8988T (cell line): ENCODE measurements at regions not wholly inside any gene's neighbourhood (a gene's known extent, or its start where the extent isn't known, plus 50 kb on each side); places are given as distances from the start of the nearest gene placed in this dataset.

Experiments
- DNase-seq: peaks from one replicate; pipeline ENCODE4 v3.0.0; 2011

DNA sequence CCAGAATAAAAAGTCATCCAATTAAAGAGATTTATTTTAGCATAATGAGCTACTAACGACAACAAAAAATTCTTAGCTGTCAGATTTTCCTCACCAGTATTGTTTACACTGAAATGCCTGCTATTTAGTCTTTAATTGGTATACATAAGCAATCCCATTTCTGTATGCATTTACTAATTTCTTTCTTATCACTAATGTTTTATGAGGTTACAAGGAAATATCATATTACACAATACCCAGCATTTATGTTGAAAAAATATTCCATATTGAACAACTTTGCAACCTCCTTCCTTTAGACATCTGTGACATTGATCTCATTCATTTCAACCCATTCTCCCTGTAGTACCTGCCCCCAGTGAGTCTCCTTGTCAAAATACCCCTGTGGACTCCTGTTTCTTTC lies 135.4 kb downstream of the SLITRK6 start:
- DNase-seq: no peak

DNA sequence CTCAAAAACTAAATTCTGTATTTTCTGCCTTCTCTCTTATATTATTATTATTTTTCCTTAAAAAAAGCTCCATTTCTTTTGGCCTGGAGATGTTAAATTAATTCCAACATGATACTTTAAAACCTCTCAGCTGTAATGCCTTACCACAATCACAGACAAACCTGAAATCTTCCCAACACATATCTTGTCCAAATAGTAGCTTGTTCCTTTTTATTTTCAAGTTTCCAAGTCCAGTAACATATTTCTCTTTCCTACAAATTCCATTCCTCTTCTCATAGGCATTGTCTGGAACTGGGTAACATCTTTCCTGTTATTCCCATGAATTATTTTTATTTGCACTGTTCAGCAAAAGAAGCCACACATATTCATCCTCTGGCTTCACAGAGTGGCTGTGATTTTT lies 137.0 kb downstream of the SLITRK6 start:
- DNase-seq: no peak

DNA sequence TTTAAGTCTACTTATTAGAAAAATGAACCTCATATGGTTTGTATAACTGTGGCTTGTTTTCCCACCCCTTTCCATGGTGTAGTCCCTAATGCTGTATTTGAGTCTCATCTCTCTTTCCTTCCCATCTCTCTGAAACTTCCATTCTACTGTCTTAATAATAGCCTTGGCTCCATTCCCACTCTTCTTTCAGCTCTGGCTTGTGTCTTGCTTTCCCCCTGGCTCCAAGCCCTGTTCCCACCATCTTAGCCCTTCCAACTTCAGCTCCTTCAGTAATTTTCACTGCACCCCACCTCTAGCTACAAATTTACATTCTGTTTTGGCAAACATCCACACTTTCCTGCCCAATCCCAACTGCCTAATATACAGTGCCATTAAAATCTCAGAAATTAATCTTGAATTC lies 137.5 kb downstream of the SLITRK6 start:
- DNase-seq: no peak

DNA sequence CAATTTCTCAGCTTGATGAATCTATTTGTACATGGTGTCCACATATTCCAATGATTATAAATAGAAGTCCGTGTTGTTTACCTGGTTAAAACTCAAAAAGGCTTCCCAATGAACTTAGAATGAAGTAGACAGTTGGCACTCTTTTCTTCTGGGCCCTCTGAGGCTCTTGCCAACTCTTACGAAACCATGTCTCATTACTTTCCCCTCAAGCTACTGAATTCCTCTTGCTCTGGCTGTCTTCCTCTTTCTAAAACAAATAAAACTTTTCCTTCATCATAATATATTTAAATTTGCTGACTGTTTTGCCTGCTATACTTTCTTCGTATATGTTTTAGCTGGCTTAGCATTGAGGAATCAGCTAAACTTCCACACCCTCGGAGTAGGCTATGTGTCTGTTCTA lies 139.7 kb downstream of the SLITRK6 start:
- no peak for DNase-seq

DNA sequence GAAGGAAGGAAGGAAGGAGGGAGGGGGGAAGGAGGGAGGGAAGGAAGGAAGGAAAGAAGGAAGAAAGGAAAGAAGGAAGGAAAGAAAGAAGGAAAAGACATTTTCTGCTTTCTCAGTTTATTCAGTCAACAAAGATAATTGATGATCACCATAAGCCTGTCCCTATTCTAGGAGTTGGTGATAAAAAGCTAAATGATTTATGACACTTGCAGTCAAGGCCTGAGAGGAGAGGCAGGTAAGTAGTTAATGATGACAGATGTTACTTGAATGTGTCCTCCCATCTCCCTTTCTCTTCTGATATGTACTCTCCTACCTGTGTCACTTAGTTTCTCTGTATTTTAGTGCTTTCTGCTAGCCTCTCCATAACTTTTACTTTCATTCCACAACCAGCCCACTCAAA lies 141.3 kb downstream of the SLITRK6 start:
- no peak for DNase-seq

DNA sequence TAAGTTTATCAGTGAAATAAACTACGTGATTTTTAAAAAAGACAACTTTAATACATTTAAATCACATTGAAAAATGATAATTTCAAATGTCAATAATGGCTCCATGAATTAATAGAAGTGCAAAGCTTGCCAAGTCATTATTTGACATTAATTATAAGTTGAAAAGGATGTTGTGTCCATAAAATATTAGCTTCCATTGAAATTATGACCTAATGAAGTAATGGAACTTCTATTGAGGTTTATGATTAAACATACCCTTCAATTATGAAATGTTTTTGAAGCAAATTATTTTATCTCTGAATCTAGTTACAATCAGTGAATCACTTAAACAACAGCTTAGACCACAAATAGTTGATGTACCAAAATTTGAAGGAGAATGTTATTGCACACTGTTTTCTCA lies 144.2 kb downstream of the SLITRK6 start:
- DNase-seq: no peak

DNA sequence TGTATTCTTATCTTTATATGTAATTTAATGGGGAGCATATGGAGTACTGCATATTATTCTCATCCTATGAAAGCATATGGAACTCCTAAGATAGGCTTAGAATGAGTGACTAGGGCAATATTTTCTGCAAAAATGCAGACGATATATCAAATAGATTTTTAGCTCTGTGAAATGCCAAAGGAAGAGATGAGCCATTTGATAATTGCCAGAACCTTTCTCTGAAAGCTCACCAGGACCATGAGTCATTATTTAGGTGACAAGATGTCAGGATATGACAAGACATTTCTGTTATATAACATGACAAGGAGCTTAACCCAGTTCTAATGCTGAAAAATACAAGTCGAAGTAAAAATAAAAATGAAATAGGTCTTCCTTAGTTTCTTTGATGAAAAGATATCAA lies 145.0 kb downstream of the SLITRK6 start:
- no peak for DNase-seq

DNA sequence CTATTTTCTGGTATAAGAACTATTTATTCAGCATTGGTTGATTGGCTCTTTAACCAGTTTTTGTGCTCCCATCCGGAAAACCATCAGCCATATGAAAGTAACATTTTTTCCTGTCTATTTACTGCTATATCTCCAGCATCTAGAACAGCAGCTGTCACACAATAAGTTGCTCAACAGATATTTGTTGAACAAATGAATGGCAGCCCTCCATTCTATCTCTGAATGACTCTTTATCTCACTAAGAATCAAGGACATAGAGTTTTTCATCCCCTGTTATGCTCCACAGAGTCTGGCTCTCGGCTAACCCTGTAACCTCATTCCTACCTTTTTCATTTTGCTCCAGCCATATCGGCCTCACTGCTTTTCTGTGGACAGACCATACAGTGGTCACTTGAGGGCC lies 145.5 kb downstream of the SLITRK6 start:
- no peak for DNase-seq

DNA sequence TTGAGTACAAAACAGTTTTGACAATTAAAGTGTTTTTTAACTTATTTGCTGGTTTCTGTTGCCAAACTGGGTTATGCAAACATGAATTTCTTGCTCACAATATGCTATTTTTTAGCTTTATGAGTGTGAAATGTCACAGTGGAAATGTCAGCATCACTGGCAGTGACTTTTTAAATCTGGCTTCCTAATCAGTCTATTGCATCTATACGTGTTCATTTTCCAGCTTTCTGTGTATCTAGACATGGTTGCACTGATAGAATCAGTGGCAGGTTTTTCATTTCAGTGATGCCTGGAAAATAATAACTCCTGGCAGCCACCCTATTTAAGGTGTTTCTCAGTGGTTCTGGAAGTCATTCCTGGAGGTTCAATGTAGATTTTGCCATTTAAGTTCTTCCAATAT lies 146.7 kb downstream of the SLITRK6 start:
- no peak for DNase-seq

DNA sequence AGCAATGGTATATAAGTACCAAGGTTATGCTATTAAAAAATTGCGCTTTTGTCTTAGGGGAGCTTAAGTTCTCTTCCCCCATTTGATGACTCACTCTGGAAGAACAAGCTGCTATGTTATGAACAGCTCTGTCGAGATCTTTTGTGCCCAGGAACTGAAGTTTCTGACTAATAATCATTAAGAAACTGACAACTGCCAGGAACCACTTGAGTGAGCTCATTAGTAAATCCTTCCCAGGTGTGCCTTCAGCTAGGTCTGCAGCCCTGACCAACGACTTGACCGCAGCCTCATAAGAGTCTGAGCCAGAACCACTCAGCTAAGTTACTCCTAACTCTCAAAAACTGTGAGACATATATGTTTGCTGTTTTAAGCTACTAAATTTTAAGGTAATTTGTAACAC lies 147.8 kb downstream of the SLITRK6 start:
- no peak for DNase-seq

DNA sequence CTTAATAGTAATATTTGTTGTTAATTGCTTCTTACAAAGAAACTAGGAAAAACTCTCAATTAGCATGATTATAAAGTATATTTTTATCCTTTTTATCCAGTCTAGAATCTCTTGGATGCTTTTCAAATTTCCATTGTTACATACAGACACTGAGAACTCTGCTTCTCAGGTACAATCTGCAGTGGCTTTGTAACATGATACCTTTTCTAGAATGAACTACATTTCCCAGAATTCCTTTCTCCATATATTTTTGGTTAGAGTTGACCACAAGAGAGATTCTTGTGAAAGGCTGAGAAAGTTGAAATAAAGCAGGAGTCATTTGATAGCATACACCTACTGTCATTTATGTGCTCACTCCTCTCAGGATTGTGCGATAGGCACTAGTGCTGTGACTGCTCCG lies 148.6 kb downstream of the SLITRK6 start:
- DNase-seq: no peak

DNA sequence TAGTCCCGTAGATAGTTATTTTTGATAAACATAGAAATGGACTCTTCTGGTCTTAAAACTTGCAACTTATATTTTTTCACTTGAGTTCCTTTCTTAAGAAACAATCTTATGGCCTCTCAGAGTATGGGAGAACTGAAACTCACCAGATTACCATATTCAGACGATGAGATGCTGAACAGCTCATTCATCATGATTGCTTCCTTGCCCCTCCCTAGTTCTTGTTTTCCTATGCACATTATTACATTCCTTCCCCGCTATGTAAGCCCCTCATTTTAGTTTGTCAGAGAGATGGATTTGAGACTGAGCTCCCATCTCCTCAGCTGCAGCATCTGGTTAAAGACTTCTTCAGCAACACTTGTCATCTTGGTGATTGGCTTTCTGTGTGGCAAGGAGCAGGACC lies 158.5 kb downstream of the SLITRK6 start:
- DNase-seq: no peak

DNA sequence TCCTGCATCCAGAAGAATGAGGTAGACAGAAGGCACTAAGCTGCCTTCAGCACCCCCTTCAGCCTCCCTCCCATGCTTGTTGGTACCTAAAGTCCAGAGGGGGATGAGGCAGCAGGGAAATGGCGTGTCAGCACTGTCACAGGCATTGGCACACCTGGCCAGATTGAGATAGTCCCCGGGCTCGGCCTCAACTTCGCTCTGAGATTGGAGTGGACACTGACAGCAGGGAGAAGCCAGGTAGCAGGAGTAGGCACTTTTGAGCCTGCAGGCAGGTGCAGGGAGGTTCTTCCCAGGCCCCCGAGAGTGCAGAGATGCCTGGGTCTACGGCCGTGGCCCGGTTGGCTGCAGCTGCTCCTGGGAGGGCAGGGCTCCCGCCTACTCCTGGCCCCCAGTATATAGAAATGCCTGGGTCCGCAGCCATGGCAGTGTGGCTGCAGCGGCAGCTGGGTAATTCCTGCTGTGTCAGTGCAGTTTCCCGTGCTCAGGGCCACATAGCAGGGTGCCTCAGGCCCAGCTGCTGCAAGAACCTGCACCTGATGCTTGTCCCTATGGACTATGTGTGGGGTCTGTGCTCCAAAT lies 160.3 kb downstream of the SLITRK6 start:
- DNase-seq: no peak

DNA sequence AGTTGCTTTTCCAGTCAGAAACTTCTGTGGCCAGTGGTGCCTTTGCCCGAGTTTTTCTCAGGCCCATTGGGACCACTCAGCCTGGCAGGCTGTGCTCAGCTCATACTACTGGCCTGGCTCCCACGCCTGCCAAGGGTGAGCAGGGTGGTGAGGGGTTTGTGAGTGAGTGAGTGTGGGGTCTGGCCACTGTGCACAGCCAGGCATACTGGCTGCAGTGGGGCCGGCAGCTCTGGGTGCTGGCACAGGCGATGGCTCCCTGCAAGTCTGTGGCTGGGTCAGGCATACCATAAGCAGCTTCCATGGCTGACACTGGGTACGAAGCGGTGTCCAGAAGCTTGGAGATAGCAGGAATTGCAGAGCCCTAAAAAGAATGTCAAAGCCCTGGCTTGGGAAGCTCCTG lies 161.0 kb downstream of the SLITRK6 start:
- no peak for DNase-seq

DNA sequence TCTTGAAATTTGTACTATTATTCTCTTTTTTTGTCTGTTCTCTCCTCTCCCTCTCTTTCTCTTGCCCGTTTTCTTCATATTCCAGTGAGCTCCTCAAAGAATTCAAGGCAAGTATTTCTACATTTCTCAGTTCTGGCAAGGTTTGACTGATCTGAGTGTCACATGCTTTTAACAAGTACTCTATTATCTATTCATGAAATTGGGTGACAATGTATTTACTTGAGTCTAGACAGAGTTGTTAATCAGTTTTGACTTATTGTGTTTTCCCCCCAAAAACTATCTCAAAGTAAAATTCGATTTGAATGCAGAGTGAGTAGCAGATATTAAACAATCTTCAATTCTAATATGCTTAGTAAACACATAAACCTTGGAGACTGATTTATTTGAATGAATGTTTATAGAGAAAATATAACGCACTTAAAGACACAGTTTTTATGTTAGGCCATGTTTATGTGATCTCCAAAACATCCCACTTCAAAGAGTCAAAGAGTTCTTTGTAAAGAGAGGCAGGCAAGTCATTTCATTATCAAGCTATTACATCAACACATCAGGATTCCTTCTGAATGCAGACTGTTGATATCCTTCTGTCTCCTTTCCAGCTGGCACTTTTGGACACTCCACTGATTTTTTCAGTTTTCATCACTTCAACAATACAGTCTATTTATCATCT lies 166.6 kb downstream of the SLITRK6 start:
- DNase-seq: no peak

DNA sequence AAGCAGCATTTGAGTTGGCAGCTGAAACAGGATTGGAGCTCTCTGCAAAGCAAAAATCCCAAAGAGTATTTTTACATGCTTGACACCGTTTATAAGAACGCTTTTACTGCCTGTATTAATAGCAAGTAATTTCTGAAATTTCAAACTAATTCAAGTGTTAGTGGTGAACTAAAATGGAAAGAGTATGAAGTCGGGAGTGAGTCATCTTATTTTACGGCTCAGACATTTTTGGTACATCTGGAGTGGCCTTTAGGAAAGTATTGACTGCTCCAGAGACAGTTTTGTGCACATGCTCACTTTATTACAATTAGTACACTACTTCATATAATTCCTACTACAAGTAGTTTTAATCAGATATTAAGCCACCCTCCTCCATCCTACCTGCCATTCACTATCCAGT lies 167.4 kb downstream of the SLITRK6 start:
- DNase-seq: no peak

DNA sequence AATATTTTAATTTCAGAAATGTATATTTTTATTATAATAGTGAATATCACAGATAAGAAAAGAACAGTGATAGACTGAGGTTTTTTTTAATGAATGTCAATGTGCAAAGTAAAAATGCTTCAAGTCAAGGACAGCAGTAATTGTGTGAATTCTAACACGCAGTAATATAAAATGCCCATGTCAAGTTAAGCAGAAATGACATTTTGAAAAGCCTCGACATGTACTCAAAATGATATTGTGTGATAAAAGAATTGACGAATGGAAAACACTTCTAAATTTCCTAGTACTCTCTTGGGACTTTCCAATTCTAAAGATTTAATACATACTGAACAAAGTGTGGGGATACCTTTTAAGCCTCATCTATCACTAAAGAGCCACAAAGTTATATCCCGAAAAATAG lies 172.6 kb downstream of the SLITRK6 start:
- no peak for DNase-seq

DNA sequence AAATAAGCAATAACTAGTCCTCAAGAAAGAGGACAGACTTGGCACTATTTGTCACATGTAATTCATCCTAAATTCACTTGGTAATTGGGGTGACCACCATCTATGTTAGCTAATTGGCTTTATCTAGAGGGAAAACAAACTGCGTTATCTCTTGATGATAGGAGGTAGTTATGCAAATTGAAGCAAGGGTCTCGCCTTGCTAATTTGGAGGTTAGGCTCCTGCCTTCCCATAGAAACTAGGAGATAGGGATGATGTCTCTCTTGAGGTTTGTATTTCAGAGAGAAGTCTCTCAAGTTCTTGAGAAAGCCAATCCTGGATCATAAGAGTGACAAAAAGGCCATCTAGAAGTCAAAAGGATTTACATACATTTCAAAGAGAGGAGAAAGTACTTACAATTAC lies 179.9 kb downstream of the SLITRK6 start:
- no peak for DNase-seq

DNA sequence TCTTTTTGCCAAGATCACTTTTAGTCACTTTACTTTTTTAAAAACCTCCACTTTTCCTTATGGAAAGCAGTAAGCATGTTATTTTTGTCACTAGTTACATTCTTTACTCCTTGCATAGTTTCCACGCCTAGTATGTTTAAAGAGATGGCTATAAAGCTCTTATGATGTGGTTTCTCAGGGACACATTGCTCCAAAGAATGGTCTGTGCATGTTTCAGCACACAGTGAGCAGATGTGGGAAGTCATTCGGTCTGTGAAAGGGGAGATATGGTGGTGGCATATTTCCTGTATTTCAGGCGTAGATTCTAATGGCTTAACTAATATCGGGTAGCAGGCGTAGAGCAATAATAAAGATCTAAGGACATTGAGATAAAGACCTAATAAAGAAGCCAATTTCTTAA lies 180.7 kb downstream of the SLITRK6 start:
- DNase-seq: no peak

DNA sequence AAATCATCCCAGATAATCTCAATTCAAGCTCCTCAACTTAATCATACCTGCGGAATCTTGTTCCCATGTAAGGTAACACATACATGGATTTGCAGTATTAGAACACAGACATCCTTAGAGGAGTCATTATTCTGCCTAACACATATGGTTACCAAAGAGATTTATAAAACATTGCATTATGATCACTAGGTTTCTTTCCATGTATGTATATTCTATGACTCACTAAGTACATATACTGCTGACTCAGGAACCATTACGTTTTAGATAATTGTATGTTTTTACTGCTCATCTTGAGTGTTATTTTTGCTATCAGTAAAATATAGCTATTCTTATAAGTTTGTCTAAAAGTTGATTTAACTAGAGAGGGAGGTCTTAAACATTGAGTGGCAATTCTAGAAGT lies 182.9 kb downstream of the SLITRK6 start:
- DNase-seq: no peak

DNA sequence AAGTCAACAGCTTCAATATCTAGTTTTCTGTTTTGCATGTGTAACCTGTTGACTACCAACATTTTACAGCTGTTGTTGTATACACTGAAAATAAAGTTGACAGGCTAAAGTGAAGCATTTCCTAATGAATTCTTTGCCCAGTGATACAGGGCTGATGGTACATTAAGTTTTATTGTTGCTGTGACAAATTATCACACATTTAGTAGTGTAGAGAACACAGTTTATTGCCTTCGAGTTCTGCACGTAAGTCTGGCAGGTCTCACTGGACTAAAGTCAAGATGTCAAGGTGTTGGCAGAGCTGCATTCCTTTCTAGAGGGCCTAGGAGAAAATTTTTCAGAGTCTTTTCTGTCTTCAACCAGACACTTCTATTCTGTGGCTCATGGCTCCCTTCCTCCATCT lies 184.2 kb downstream of the SLITRK6 start:
- DNase-seq: no peak

DNA sequence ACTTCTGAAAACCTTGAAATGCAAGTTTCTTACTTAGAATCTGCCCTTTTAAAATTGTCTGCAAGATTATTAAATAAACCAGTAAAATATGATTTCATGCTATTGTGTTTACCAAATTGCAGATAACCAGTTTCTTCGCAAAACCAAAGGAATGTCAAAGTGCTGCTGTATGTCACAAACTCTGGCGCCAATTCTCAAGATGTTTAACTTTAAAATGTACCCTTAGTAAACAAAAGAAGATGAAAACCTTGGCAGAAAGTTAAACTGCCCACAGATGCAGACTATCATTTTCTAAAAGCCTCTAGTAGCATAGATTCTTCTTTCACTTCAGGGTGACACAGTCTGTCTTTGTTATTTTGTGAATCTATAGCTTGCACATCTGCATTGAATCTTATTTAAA lies 189.2 kb downstream of the SLITRK6 start:
- no peak for DNase-seq

DNA sequence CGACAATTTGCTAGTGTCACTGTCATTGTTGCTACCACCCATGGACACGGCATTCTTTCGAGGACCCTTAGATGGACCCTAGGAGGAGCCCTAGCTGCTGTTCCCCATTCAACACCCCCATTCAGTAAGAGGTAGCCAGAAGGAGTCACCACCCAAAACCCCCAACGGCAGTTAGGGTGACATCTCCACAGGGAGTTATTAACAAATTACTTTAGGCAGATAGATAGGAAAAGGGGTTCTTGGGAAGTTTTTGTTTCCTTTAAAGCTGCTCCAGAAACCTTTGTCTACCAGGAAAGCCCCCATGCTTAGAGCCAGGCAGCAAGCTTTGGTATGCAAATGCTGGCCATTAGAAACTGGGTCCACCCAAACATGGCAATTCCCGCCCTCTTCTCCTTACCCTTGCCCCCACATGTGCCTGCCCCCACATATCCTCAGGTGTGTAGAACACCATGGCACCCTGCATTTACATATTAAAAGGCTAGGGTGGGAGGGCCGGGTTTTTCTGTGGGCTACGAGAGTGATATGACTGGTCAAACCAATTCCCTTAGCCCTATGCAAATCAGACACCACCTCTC lies 190.9 kb downstream of the SLITRK6 start:
- no peak for DNase-seq

DNA sequence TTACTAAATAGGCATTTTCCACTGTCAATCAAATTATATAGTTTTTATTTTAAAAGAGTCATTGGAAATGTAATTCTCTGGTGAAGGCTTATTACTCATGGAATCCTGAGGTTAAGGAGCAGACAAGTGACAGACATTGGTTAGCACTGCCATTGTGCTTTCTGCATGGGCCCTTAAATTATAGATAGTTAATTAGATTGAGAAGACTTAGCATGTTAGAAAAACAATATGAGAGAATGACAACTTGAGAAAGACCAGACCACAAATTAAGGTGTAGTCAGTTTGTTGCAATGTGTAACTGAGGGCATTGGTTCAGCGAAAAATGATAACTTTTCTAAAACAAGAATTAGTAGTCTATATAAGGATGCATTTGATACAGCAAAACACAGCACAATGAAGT lies 195.5 kb downstream of the SLITRK6 start:
- DNase-seq: no peak

DNA sequence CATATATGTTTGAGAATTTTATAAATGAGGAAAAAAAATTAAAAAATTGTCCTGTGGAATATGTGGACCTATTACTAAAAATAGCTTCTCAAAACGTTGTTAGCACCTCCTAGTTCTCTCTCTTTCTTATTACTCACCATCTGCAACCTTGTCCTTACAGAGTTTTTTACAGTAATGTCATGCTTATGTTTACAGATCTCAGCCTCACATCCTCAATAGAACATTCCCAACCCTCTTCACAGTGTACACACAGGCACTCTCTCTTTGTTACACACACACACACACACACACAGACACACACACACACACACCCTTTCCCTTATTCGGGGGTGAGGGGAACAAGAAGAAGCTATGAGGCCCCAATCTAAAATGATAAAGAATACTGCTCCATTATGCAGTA lies 197.7 kb downstream of the SLITRK6 start:
- no peak for DNase-seq
